ENCODE measurements at regions not wholly inside any gene's neighbourhood (a gene's known extent, or its start where the extent isn't known, plus 50 kb on each side); places are given as distances from the start of the nearest gene placed in this dataset.

DNA sequence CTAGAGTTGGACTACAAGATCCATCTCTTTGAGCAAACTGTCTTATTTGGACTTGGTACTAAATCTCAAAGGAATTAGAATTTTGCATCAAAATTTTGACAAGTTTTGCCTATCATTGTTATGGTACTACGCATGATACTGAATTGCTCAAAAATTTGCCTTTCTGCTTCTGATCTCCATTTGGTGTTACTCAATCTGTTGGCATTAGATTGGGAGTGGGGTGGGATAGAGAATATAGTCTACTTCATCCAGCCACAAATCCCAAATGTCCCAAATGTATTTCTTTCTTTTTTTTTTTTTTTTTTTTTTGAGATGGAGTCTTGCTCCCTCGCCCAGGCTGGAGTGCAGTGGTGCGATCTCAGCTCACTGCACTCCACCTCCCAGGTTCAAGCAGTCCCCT is 204.8 kb downstream of the TANC2 start:
- no peak overlapping the region for H2BK5ac ChIP-seq (ENCODE audit: insufficient read length, low read length)
- H3K9ac ChIP-seq (ENCODE audit: extremely low read depth, insufficient read length, low read length): no peak overlapping the region
- H3K4ac ChIP-seq (ENCODE audit: low read depth, low read length): no peak overlapping the region
- no peak overlapping the region for H2AFZ ChIP-seq (ENCODE audit: low read length)
- Mint-ChIP-seq H3K4me3 (no peak overlapping the region), H3K4me1 (peaks cover 11 to 13% of the 10 kb centered on the region in 2 experiments), H3K27me3 (ENCODE audit: low read depth) (no peaks in the 10 kb centered on the region), H3K9me3 (peaks cover 2 to 3% of the 10 kb centered on the region in 2 experiments; a peak in 4 of 5 replicates), H3K27ac (no peak overlapping the region), H3K36me3 (ENCODE audit: insufficient read depth in 1 of 3, low read depth in 3 of 3) (peaks cover 0 to 5% (median 2%) of the 10 kb centered on the region in 3 experiments; a peak in 1 of 7 replicates)
- no peak overlapping the region for H3K27ac ChIP-seq (ENCODE audit: insufficient read length, low read depth, low read length)
- no peak overlapping the region for H2BK120ac ChIP-seq (ENCODE audit: low read depth, low read length, poor library complexity, severe bottlenecking)
- H3K23me2 ChIP-seq (ENCODE audit: insufficient read length, low read depth, low read length, poor library complexity, severe bottlenecking): no peaks in the 10 kb centered on the region
- no peaks in the 10 kb centered on the region for H3K4me1 ChIP-seq (ENCODE audit: insufficient read depth, low read length)
- DNase-seq: no peak
- H4K91ac ChIP-seq (ENCODE audit: insufficient read length, low read depth, low read length): no peak overlapping the region
- no peaks in the 10 kb centered on the region for H3K9me3 ChIP-seq (ENCODE audit: control insufficient read depth, low read depth, low read length)
- TF ChIP-seq, protein P1, sequence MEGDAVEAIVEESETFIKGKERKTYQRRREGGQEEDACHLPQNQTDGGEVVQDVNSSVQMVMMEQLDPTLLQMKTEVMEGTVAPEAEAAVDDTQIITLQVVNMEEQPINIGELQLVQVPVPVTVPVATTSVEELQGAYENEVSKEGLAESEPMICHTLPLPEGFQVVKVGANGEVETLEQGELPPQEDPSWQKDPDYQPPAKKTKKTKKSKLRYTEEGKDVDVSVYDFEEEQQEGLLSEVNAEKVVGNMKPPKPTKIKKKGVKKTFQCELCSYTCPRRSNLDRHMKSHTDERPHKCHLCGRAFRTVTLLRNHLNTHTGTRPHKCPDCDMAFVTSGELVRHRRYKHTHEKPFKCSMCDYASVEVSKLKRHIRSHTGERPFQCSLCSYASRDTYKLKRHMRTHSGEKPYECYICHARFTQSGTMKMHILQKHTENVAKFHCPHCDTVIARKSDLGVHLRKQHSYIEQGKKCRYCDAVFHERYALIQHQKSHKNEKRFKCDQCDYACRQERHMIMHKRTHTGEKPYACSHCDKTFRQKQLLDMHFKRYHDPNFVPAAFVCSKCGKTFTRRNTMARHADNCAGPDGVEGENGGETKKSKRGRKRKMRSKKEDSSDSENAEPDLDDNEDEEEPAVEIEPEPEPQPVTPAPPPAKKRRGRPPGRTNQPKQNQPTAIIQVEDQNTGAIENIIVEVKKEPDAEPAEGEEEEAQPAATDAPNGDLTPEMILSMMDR (conservative IDR thresholded peaks at IDR 0.05): no peak
- no peak overlapping the region for H2BK12ac ChIP-seq (ENCODE audit: insufficient read length, low read depth, low read length)
- no CpG with 5 or more reads among the region's 3 CpGs for WGBS (ENCODE audit: extremely low coverage, insufficient read length, low lambda C conversion rate)
- no peaks in the 10 kb centered on the region for H3K79me1 ChIP-seq (ENCODE audit: insufficient read depth, low read depth, low read length, poor library complexity, severe bottlenecking)
- no peak overlapping the region for H2BK20ac ChIP-seq (ENCODE audit: low read depth, low read length, poor library complexity, severe bottlenecking)
- H3K79me2 ChIP-seq (ENCODE audit: insufficient read depth, low read length): no peaks in the 10 kb centered on the region
- no peak overlapping the region for H3K4me2 ChIP-seq (ENCODE audit: insufficient read depth, insufficient read length, low read length)
- no peak overlapping the region for H3K56ac ChIP-seq (ENCODE audit: insufficient read length, low read depth, low read length)
- no peak overlapping the region for H3K18ac ChIP-seq (ENCODE audit: insufficient read length, low read depth, low read length)
- H2BK15ac ChIP-seq (ENCODE audit: low read depth, low read length): no peak overlapping the region
- no peak overlapping the region for H4K5ac ChIP-seq (ENCODE audit: insufficient read length, low read depth, low read length)
- H4K8ac ChIP-seq (replicated peaks; ENCODE audit: insufficient read length, low read depth, low read length): no peak overlapping the region
- no peak overlapping the region for H3T11ph ChIP-seq (ENCODE audit: low read length)
- no peaks in the 10 kb centered on the region for H3K27me3 ChIP-seq (ENCODE audit: insufficient read depth, low read length)
- H2AK5ac ChIP-seq (ENCODE audit: insufficient read length, low read length): no peak overlapping the region
- no peak overlapping the region for H3K23ac ChIP-seq (ENCODE audit: insufficient read length, low read depth, low read length)
- no peaks in the 10 kb centered on the region for H4K20me1 ChIP-seq (ENCODE audit: control insufficient read depth, insufficient read depth, insufficient read length)
- no peak overlapping the region for H3K14ac ChIP-seq (ENCODE audit: insufficient read depth, low read length)
